HL-60 (cell line): ENCODE measurements at regions not wholly inside any gene's neighbourhood (a gene's known extent, or its start where the extent isn't known, plus 50 kb on each side); places are given as distances from the start of the nearest gene placed in this dataset.

Experiments used
- POLR2AphosphoS5 ChIP-seq: IDR thresholded peaks from 2 replicates; pipeline ENCODE4 v1.6.1; 2012; ENCODE audit warnings: low read depth
- TF ChIP-seq, protein P1 (sequence below): IDR thresholded peaks from one replicate; pipeline ENCODE4 v1.5.1; 2011; ENCODE audit warnings: low read length, control low read depth, inconsistent platforms; ENCODE audit not compliant: insufficient read depth

DNA sequence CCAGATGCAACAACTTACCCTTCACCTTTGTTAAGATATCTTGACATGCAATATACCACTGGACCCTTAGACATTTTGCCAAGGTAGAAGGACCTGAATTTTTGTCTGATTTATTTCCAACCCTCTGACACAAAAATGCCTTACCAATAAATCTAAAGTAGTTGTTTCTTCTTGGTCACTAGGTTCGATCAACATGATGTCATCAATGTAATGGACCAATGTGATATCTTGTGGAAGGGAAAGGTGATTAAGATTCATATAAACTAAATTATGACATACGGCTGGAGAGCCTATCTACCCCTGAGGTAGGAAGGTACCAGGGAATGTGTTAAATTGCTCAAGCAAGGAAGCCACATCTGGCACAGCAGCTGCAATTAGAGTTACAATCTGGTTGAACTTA lies 67.7 kb upstream of the SERPINE2 start:
- TF ChIP-seq POLR2AphosphoS5, result no peak
- TF ChIP-seq, protein P1, sequence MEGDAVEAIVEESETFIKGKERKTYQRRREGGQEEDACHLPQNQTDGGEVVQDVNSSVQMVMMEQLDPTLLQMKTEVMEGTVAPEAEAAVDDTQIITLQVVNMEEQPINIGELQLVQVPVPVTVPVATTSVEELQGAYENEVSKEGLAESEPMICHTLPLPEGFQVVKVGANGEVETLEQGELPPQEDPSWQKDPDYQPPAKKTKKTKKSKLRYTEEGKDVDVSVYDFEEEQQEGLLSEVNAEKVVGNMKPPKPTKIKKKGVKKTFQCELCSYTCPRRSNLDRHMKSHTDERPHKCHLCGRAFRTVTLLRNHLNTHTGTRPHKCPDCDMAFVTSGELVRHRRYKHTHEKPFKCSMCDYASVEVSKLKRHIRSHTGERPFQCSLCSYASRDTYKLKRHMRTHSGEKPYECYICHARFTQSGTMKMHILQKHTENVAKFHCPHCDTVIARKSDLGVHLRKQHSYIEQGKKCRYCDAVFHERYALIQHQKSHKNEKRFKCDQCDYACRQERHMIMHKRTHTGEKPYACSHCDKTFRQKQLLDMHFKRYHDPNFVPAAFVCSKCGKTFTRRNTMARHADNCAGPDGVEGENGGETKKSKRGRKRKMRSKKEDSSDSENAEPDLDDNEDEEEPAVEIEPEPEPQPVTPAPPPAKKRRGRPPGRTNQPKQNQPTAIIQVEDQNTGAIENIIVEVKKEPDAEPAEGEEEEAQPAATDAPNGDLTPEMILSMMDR, result no peak
